Heart right ventricle (tissue), 16 donors: ENCODE measurements at regions not wholly inside any gene's neighbourhood (a gene's known extent, or its start where the extent isn't known, plus 50 kb on each side); places are given as distances from the start of the nearest gene placed in this dataset.

Source experiments
- ATAC-seq, 8 donors: fragments of 200-7000 bp; cut with Tn5 transposase; one replicate each; pipeline ENCODE4 v1.9.1; 2020; ENCODE audit warnings: mild to moderate bottlenecking in 8 of 8, moderate library complexity in 8 of 8, moderate number of reproducible peaks in 1 of 8
- DNase-seq, 2 donors: peaks; one replicate each; pipeline ENCODE4 v3.0.0-alpha.2; 2020
- H3K27ac ChIP-seq, 10 donors: fragments of 200-600 bp; sonication (generic) in 2 of 10; one replicate each; pipeline versions ENCODE4 v1.5.0 to v1.8.0; 2020 to 2022; ENCODE audit warnings: mild to moderate bottlenecking in 3 of 10
- H3K27me3 ChIP-seq, 7 donors: fragments of 200-600 bp; one replicate each; pipeline ENCODE4 v1.8.0; 2021 to 2022; ENCODE audit warnings: mild to moderate bottlenecking in 2 of 7
- H3K36me3 ChIP-seq, 9 donors: fragments of 200-600 bp; sonication (generic) in 1 of 9; one replicate each; pipeline versions ENCODE4 v1.5.0 to v1.8.0; 2020 to 2022; ENCODE audit warnings: mild to moderate bottlenecking in 2 of 9
- H3K4me1 ChIP-seq, 9 donors: fragments of 200-600 bp; sonication (generic) in 1 of 9; one replicate each; pipeline versions ENCODE4 v1.5.0 to v1.8.0; 2020 to 2022; ENCODE audit warnings: mild to moderate bottlenecking in 4 of 9
- H3K4me3 ChIP-seq, 10 donors: fragments of 200-600 bp; sonication (generic) in 2 of 10; one replicate each; pipeline versions ENCODE4 v1.5.0 to v1.8.0; 2020 to 2022; ENCODE audit warnings: mild to moderate bottlenecking in 7 of 10, moderate library complexity in 2 of 10
- H3K9me3 ChIP-seq, 11 donors: fragments of 200-600 bp in 10 of 11; sonication (generic) in 2 of 11; one replicate each; pipeline versions ENCODE4 v1.5.0 to v1.8.0; 2013 to 2022; ENCODE audit warnings: mild to moderate bottlenecking in 2 of 11, control low read depth in 1 of 11, moderate library complexity in 1 of 11
- CTCF ChIP-seq, 9 donors: fragments of 200-600 bp; sonication (generic) in 2 of 9; IDR thresholded peaks; one replicate each; pipeline versions ENCODE4 v1.5.0 to v1.8.0; 2021 to 2022; ENCODE audit warnings: antibody characterized with exemption in 9 of 9, mild to moderate bottlenecking in 5 of 9, moderate library complexity in 1 of 9
- WGBS, 2 donors: extraction: QIAGEN DNeasy Blood & Tissue Kit; methylation state at CpG; one replicate each; pipeline ENCODE4 v1.1.7; 2013; ENCODE audit warnings: inconsistent platforms in 1 of 2; 5-methylcytosine and 5-hydroxymethylcytosine counted together
- intact Hi-C, 10 donors: fragments of 100-400 bp; cut with DNase I; formaldehyde crosslinking; loops; one replicate each; pipeline versions ENCODE4 v1.11.1 to v1.14.2; 2022
- donor health status: Arrhythmogenic right ventricular cardiomyopathy.
- donor health status: ischemic (EF 13 %, LVEDD 7.1; RV severe dilation, severe dysfunction).
- donor health status: healthy with polysubstance abuse.
- donor health status: DM: no; HTN: yes; CAD: no.
- donor health status: DM: no; HTN: no; CAD: no.
- donor health status: ischemic (EF 25% LVEDD 6.9; RV normal size, moderate dysfunction).
- donor health status: ischemic (EF 25% LVEDD 5.7; RV mildly dilated, moderate dysfunction).
- donor health status: healthy.
- donor health status: DM: yes; HTN: yes; CAD: no.
- donor health status: Ischemic cardiomyopathy.
- donor health status: ischemic (EF 35%, LVEDD 5.7; RV mildly dilated, moderate dysfunction).
- donor health status: nonischemic (EF 11% LVEDD 7.7; RV severe dilation, severe dysfunction).
- donor health status: DM: yes; HTN: yes; CAD: no.
- donor health status: PGD.
- donor health status: ischemic (EF 29% LVEDD 5.4; RV normal size, mild dysfunction).
- donor health status: nonischemic (EF 23%, LVEDD 6.1; RV moderate dilation, normal function).

- H3K4me3 ChIP-seq, result no peak overlapping the region
- no peak for DNase-seq
- WGBS, 2 donors, result 82 to 88% methylated on average over 11 of the region's 11 CpGs
- no peak for TF ChIP-seq CTCF (IDR thresholded peaks at IDR 0.05)
- H3K36me3 ChIP-seq, result no peaks in the 10 kb centered on the region
- peaks cover 0 to 20% (median 8%) of the 10 kb centered on the region in 11 donors for H3K9me3 ChIP-seq
- ATAC-seq, result no peak
- H3K27ac ChIP-seq, result no peak overlapping the region
- no peaks in the 10 kb centered on the region for H3K4me1 ChIP-seq
- H3K27me3 ChIP-seq, result peaks cover 0 to 6% (median 2%) of the 10 kb centered on the region in 7 donors
- intact Hi-C loops, result no loop called here
Measured at GRCh38 chr13:111866731-111867245, 200.2 kb upstream of the SOX1 start.

DNA sequence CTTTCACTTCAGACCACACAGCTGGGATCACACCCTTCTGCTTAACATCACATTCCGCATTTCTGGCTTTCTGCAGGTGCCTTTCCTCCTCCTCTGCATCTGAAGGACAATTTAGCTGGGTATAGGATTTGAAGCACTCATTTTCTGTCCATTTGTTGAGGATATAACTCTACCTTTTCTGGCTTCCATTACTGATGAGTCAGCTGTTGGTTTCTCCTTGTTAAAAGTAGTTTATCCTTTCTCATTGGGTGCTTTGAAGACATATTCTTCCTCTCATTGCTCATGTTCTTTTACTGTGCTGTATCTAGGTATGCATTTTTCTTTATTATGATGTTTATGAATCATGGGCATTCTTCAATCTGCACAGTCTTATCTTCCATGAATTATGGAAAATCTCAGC lies 199.3 kb upstream of the SOX1 start:
- 79 to 83% methylated on average over 1 of the region's 1 CpG for WGBS, 2 donors
- Histone ChIP-seq H3K9me3 (peaks cover 0 to 15% (median 8%) of the 10 kb centered on the region in 11 donors), H3K27me3 (peaks cover 0 to 13% (median 2%) of the 10 kb centered on the region in 7 donors), H3K4me3 (no peak overlapping the region), H3K36me3 (no peaks in the 10 kb centered on the region), H3K4me1 (no peaks in the 10 kb centered on the region), H3K27ac (no peak overlapping the region)
- no peak for DNase-seq
- intact Hi-C loops, result no loop called here
- no peak for TF ChIP-seq CTCF (IDR thresholded peaks at IDR 0.05)
- no peak for ATAC-seq

DNA sequence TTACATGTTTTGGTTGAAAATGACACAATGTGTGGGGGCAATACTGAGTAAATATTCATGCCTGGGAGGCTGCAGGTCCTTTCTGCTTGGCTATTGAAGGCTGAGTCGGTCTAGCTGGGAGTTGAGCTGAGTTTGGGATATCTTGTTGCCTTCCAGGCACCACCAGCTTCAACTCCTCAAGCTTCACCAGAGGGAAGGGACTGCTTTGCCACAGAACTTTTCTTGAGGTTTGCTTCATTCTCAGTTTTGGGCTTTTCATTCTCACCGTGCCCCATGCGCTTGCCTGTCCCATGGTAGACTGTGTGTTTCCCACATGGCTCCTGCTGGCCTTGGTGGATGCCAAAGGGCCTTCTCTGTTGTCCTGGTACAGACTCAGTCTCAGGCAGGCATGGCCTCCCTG lies 198.2 kb upstream of the SOX1 start:
- 90 to 92% methylated on average over 3 of the region's 3 CpGs for WGBS, 2 donors
- TF ChIP-seq CTCF (IDR thresholded peaks at IDR 0.05), result no peak
- Histone ChIP-seq H3K4me3 (no peak overlapping the region), H3K27ac (no peak overlapping the region), H3K36me3 (no peaks in the 10 kb centered on the region), H3K9me3 (peaks cover 0 to 15% (median 8%) of the 10 kb centered on the region in 11 donors), H3K4me1 (no peaks in the 10 kb centered on the region), H3K27me3 (peaks cover 0 to 19% (median 10%) of the 10 kb centered on the region in 7 donors)
- DNase-seq (no peak), ATAC-seq (no peak)
- intact Hi-C loops, result no loop called here

- intact Hi-C loops, result no loop called here
- no peak overlapping the region for H3K4me3 ChIP-seq
- DNase-seq (no peak), ATAC-seq (no peak)
- TF ChIP-seq CTCF (IDR thresholded peaks at IDR 0.05), result no peak
- H3K27ac ChIP-seq, result no peak overlapping the region
- H3K36me3 ChIP-seq, result no peaks in the 10 kb centered on the region
- no peaks in the 10 kb centered on the region for H3K4me1 ChIP-seq
- WGBS, 2 donors, result 87 to 88% methylated on average over 12 of the region's 12 CpGs
- H3K27me3 ChIP-seq, result peaks cover 0 to 31% (median 10%) of the 10 kb centered on the region in 7 donors
- peaks cover 0 to 11% (median 2%) of the 10 kb centered on the region in 11 donors for H3K9me3 ChIP-seq
Measured at GRCh38 chr13:111872475-111873150, 194.3 kb upstream of the SOX1 start.
